ENCODE measurements at regions not wholly inside any gene's neighbourhood (a gene's known extent, or its start where the extent isn't known, plus 50 kb on each side); places are given as distances from the start of the nearest gene placed in this dataset.
"Not testable (repeated sequence)": the region's sequence is repeated elsewhere in the genome, so short reads cannot be mapped to it uniquely, and the experiment has no call there.

DNA sequence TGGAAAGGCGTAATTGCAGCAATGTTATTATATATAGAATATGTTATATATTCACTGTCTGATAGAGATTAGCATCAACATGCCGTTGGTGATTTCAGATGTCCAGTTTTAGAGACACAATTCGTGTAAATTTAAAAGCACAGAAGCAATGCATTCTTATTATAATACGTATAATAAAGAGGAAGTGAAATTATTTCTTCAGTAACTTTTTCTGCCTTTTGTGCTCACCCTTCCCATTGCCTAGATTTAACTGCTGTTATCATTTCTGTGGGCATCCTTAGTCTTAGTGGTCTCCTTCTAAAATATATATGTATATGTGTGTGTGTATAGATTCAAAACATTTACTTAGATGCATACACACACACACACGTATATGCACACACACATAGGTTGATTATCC lies 592.5 kb upstream of the GOLIM4 start:
- Histone ChIP-seq H3K4me2 (ENCODE audit: low read length) (no peak overlapping the region), H2AK5ac (ENCODE audit: low read length) (no peak overlapping the region), H3K4me1 (ENCODE audit: control insufficient read depth, low read depth, low read length) (no peaks in the 10 kb centered on the region), H3K9ac (ENCODE audit: low read length) (no peak overlapping the region), H4K5ac (ENCODE audit: low read length) (no peak overlapping the region), H2BK5ac (ENCODE audit: low read length) (no peak overlapping the region), H3K23ac (ENCODE audit: low read length) (no peak overlapping the region), H3K27me3 (ENCODE audit: insufficient read depth, low read length, poor library complexity) (no peaks in the 10 kb centered on the region), H3K56ac (ENCODE audit: low read length) (no peak overlapping the region), H3K18ac (ENCODE audit: low read length) (no peak overlapping the region), H2BK15ac (replicated peaks; ENCODE audit: low read depth) (no peak overlapping the region), H3K79me1 (ENCODE audit: low read length) (no peaks in the 10 kb centered on the region), H3K79me2 (ENCODE audit: control insufficient read depth, insufficient read depth, low read length) (no peaks in the 10 kb centered on the region), H3K4me3 (ENCODE audit: low read length) (no peak overlapping the region), H2BK120ac (ENCODE audit: low read depth, low read length) (no peak overlapping the region), H3K27ac (ENCODE audit: low read depth, low read length) (no peak overlapping the region), H3K36me3 (ENCODE audit: control insufficient read depth, insufficient read depth, low read length) (no peaks in the 10 kb centered on the region), H4K8ac (ENCODE audit: low read depth, low read length) (no peak overlapping the region), H3K4ac (ENCODE audit: low read depth, low read length) (no peak overlapping the region)
- WGBS (ENCODE audit: extremely low coverage, insufficient coverage, low lambda C conversion rate): no CpG with 5 or more reads among the region's 5 CpGs
- DNase-seq: no peak

DNA sequence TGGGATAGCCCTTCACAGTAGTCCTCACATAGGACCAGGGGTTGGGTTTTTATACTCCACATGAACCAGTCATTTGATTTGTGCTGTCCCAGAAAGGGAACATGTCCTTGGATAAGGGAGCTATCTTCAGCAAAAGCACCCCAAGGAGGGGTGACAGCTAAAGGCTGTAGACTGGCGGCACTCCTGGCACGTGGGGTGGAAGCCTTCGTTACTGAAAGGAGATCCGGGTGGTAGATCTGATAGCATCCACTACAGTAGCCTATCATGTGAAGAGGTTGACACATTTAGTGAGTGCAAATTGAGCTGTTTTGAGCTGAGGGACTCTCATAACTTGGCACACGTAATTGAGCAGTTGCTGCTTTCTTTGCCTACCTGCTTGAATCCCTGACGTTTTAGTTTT lies 588.8 kb upstream of the GOLIM4 start:
- no peak overlapping the region for H3K27ac ChIP-seq (ENCODE audit: low read depth, low read length)
- no peak overlapping the region for H3K23ac ChIP-seq (ENCODE audit: low read length)
- no peaks in the 10 kb centered on the region for H3K27me3 ChIP-seq (ENCODE audit: insufficient read depth, low read length, poor library complexity)
- H2BK15ac ChIP-seq (replicated peaks; ENCODE audit: low read depth): no peak overlapping the region
- no peak overlapping the region for H2BK120ac ChIP-seq (ENCODE audit: low read depth, low read length)
- H3K79me1 ChIP-seq (ENCODE audit: low read length): no peaks in the 10 kb centered on the region
- no CpG with 5 or more reads among the region's 6 CpGs for WGBS (ENCODE audit: extremely low coverage, insufficient coverage, low lambda C conversion rate)
- H4K8ac ChIP-seq (ENCODE audit: low read depth, low read length): no peak overlapping the region
- H3K36me3 ChIP-seq (ENCODE audit: control insufficient read depth, insufficient read depth, low read length): no peaks in the 10 kb centered on the region
- H2BK5ac ChIP-seq (ENCODE audit: low read length): no peak overlapping the region
- no peak overlapping the region for H4K5ac ChIP-seq (ENCODE audit: low read length)
- H3K9ac ChIP-seq (ENCODE audit: low read length): no peak overlapping the region
- H3K4ac ChIP-seq (ENCODE audit: low read depth, low read length): no peak overlapping the region
- H2AK5ac ChIP-seq (ENCODE audit: low read length): no peak overlapping the region
- H3K56ac ChIP-seq (ENCODE audit: low read length): no peak overlapping the region
- no peak overlapping the region for H3K18ac ChIP-seq (ENCODE audit: low read length)
- H3K4me2 ChIP-seq (ENCODE audit: low read length): no peak overlapping the region
- H3K4me1 ChIP-seq (ENCODE audit: control insufficient read depth, low read depth, low read length): no peaks in the 10 kb centered on the region
- no peak overlapping the region for H3K4me3 ChIP-seq (ENCODE audit: low read length)
- no peaks in the 10 kb centered on the region for H3K79me2 ChIP-seq (ENCODE audit: control insufficient read depth, insufficient read depth, low read length)
- peak; percentile 5 for DNase-seq

DNA sequence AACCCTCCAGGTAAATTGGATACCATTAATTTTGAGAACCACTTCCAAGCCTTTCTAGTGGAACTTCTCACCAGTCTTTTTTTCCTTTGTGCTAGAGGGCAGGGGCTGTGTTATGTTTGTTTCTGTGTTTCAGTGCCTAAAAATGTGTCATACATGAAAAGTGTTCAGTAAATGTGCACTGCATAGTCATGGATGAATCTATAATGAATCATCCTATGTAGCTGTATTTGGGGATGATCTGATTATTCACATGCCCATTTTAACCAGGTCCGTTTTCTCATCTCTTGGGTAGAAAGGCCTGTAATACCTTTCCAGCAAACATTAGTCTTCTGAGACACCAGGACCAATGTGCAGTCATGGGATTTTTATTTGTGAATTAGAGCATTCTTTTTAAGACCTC lies 583.0 kb upstream of the GOLIM4 start:
- H2BK120ac ChIP-seq (ENCODE audit: low read depth, low read length): no peak overlapping the region
- H3K27me3 ChIP-seq (ENCODE audit: insufficient read depth, low read length, poor library complexity): no peaks in the 10 kb centered on the region
- no CpG with 5 or more reads among the region's 1 CpG for WGBS (ENCODE audit: extremely low coverage, insufficient coverage, low lambda C conversion rate)
- H3K79me1 ChIP-seq (ENCODE audit: low read length): no peaks in the 10 kb centered on the region
- no peak overlapping the region for H3K4me2 ChIP-seq (ENCODE audit: low read length)
- H3K4me3 ChIP-seq (ENCODE audit: low read length): no peak overlapping the region
- no peak overlapping the region for H2BK15ac ChIP-seq (replicated peaks; ENCODE audit: low read depth)
- no peaks in the 10 kb centered on the region for H3K36me3 ChIP-seq (ENCODE audit: control insufficient read depth, insufficient read depth, low read length)
- no peak overlapping the region for H3K56ac ChIP-seq (ENCODE audit: low read length)
- no peak overlapping the region for H4K8ac ChIP-seq (ENCODE audit: low read depth, low read length)
- H3K23ac ChIP-seq (ENCODE audit: low read length): no peak overlapping the region
- no peak overlapping the region for H3K18ac ChIP-seq (ENCODE audit: low read length)
- no peak overlapping the region for H2BK5ac ChIP-seq (ENCODE audit: low read length)
- no peak overlapping the region for H2AK5ac ChIP-seq (ENCODE audit: low read length)
- H4K5ac ChIP-seq (ENCODE audit: low read length): no peak overlapping the region
- no peak overlapping the region for H3K9ac ChIP-seq (ENCODE audit: low read length)
- H3K27ac ChIP-seq (ENCODE audit: low read depth, low read length): no peak overlapping the region
- no peaks in the 10 kb centered on the region for H3K4me1 ChIP-seq (ENCODE audit: control insufficient read depth, low read depth, low read length)
- no peaks in the 10 kb centered on the region for H3K79me2 ChIP-seq (ENCODE audit: control insufficient read depth, insufficient read depth, low read length)
- no peak overlapping the region for H3K4ac ChIP-seq (ENCODE audit: low read depth, low read length)
- DNase-seq: no peak

DNA sequence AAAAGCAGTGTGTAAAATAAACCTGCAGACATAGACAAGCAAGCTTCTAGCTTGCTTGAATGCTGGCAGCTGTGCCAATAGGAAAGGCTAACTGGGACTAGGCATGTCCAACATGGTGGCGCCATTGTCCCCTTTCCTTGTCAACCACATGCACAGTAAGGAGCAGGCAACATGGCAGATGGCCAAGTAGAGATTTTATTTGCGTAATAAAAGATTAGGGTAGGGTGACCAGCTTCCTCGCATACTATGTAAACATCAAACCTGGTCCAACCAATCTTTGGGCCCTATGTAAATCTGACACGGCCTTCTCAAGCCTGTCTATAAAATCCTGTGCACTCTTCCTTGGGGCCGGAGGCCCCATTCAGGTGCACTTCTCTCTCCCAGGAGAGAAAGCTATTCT lies 575.4 kb upstream of the GOLIM4 start:
- Histone ChIP-seq H3K36me3 (ENCODE audit: control insufficient read depth, insufficient read depth, low read length) (no peaks in the 10 kb centered on the region), H3K23ac (ENCODE audit: low read length) (no peak overlapping the region), H3K4me3 (ENCODE audit: low read length) (no peak overlapping the region), H3K56ac (ENCODE audit: low read length) (no peak overlapping the region), H3K4me1 (ENCODE audit: control insufficient read depth, low read depth, low read length) (no peaks in the 10 kb centered on the region), H3K27me3 (ENCODE audit: insufficient read depth, low read length, poor library complexity) (no peaks in the 10 kb centered on the region), H3K18ac (ENCODE audit: low read length) (no peak overlapping the region), H4K8ac (ENCODE audit: low read depth, low read length) (no peak overlapping the region), H3K9ac (ENCODE audit: low read length) (no peak overlapping the region), H3K4me2 (ENCODE audit: low read length) (no peak overlapping the region), H2BK5ac (ENCODE audit: low read length) (no peak overlapping the region), H4K5ac (ENCODE audit: low read length) (no peak overlapping the region), H2AK5ac (ENCODE audit: low read length) (no peak overlapping the region), H3K79me1 (ENCODE audit: low read length) (no peaks in the 10 kb centered on the region), H2BK15ac (replicated peaks; ENCODE audit: low read depth) (no peak overlapping the region), H3K4ac (ENCODE audit: low read depth, low read length) (no peak overlapping the region), H3K79me2 (ENCODE audit: control insufficient read depth, insufficient read depth, low read length) (no peaks in the 10 kb centered on the region), H2BK120ac (ENCODE audit: low read depth, low read length) (no peak overlapping the region), H3K27ac (ENCODE audit: low read depth, low read length) (no peak overlapping the region)
- no peak for DNase-seq
- no CpG with 5 or more reads among the region's 5 CpGs for WGBS (ENCODE audit: extremely low coverage, insufficient coverage, low lambda C conversion rate)

DNA sequence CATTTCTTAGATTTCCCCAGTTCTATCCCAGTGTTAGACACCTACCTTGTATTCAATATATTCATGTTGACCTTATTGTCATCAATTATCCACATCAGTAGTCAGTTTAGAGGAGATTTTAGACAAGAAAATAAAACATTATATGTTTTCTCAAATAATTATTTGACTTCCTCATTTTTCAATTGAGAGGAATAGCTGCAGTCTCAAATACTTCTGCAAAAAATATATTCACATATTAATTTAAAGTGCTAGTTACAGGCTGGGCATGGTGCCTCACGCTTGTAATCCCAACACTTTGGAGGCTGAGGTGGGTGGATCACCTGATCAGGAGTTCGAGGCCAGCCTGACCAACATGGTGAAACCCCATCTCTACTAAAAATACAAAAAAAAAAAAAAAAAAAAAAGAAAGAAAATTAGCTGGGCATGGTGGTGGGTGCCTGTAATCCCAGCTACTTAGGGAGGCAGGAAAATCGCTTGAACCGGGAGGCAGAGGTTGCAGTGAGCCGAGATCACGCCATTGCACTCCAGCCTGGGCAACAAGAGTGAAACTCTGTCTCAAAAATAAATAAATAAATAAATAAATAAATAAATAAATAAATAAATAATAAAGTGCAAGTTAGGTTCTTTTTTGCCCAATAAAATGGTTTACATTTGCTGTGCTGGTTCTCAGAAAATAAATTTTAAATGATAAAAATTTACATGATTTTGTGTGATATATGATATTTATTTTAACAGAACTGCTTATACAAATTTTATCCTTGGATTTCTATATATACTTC lies 565.3 kb upstream of the GOLIM4 start:
- H4K8ac ChIP-seq (ENCODE audit: low read depth, low read length); H2BK120ac ChIP-seq (ENCODE audit: low read depth, low read length); DNase-seq; H2AK5ac ChIP-seq (ENCODE audit: low read length); H3K56ac ChIP-seq (ENCODE audit: low read length); H3K27ac ChIP-seq (ENCODE audit: low read depth, low read length); H3K18ac ChIP-seq (ENCODE audit: low read length); H2BK15ac ChIP-seq (replicated peaks; ENCODE audit: low read depth); H3K4me3 ChIP-seq (ENCODE audit: low read length); H4K5ac ChIP-seq (ENCODE audit: low read length); H3K27me3 ChIP-seq (ENCODE audit: insufficient read depth, low read length, poor library complexity); H3K36me3 ChIP-seq (ENCODE audit: control insufficient read depth, insufficient read depth, low read length); H3K4me2 ChIP-seq (ENCODE audit: low read length); H3K9ac ChIP-seq (ENCODE audit: low read length); H3K4me1 ChIP-seq (ENCODE audit: control insufficient read depth, low read depth, low read length); H3K79me2 ChIP-seq (ENCODE audit: control insufficient read depth, insufficient read depth, low read length); H2BK5ac ChIP-seq (ENCODE audit: low read length); H3K4ac ChIP-seq (ENCODE audit: low read depth, low read length); H3K79me1 ChIP-seq (ENCODE audit: low read length); H3K23ac ChIP-seq (ENCODE audit: low read length): not testable (repeated sequence)
- no CpG with 5 or more reads among the region's 6 CpGs for WGBS (ENCODE audit: extremely low coverage, insufficient coverage, low lambda C conversion rate)

DNA sequence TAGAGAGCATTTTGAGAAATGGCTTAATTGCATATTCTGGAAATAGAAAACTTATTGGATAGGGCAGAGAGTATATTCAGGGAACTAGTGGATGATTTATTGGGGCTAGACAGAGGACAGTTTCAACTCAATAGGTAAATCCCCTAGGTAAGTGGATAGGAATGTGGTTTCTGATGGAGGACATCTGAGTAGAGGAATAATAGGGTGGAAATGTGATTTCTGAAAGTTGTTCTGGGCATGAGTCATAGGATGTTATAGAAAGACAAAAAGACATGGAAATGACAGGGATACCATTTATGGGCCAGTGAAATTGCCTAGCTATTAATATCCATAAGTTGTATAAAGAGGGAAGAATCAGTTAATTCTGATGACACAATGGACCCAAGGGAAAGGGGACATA lies 563.3 kb upstream of the GOLIM4 start:
- H3K23ac ChIP-seq (ENCODE audit: low read length): no peak overlapping the region
- H3K4me2 ChIP-seq (ENCODE audit: low read length): no peak overlapping the region
- no peaks in the 10 kb centered on the region for H3K36me3 ChIP-seq (ENCODE audit: control insufficient read depth, insufficient read depth, low read length)
- no peak overlapping the region for H2BK5ac ChIP-seq (ENCODE audit: low read length)
- no peak overlapping the region for H3K9ac ChIP-seq (ENCODE audit: low read length)
- H3K4me1 ChIP-seq (ENCODE audit: control insufficient read depth, low read depth, low read length): no peaks in the 10 kb centered on the region
- no peak overlapping the region for H2BK15ac ChIP-seq (replicated peaks; ENCODE audit: low read depth)
- no peak overlapping the region for H3K27ac ChIP-seq (ENCODE audit: low read depth, low read length)
- no peak overlapping the region for H4K5ac ChIP-seq (ENCODE audit: low read length)
- H2AK5ac ChIP-seq (ENCODE audit: low read length): no peak overlapping the region
- H4K8ac ChIP-seq (ENCODE audit: low read depth, low read length): no peak overlapping the region
- H3K4me3 ChIP-seq (ENCODE audit: low read length): no peak overlapping the region
- H3K18ac ChIP-seq (ENCODE audit: low read length): no peak overlapping the region
- no peak overlapping the region for H3K4ac ChIP-seq (ENCODE audit: low read depth, low read length)
- no peaks in the 10 kb centered on the region for H3K79me1 ChIP-seq (ENCODE audit: low read length)
- H2BK120ac ChIP-seq (ENCODE audit: low read depth, low read length): no peak overlapping the region
- no peaks in the 10 kb centered on the region for H3K27me3 ChIP-seq (ENCODE audit: insufficient read depth, low read length, poor library complexity)
- DNase-seq: no peak
- H3K56ac ChIP-seq (ENCODE audit: low read length): no peak overlapping the region
- no peaks in the 10 kb centered on the region for H3K79me2 ChIP-seq (ENCODE audit: control insufficient read depth, insufficient read depth, low read length)

Measured in mesendoderm (in vitro differentiated cells).